ENCODE measurements at regions not wholly inside any gene's neighbourhood (a gene's known extent, or its start where the extent isn't known, plus 50 kb on each side); places are given as distances from the start of the nearest gene placed in this dataset.

- Histone ChIP-seq H3K9me3 (ENCODE audit: control insufficient read depth, insufficient read depth, low read length) (no peaks in the 10 kb centered on the region), H4K20me1 (ENCODE audit: control insufficient read depth, insufficient read depth, low read depth, low read length) (no peaks in the 10 kb centered on the region), H3K4me3 (ENCODE audit: low read length) (no peak overlapping the region), H3K79me2 (ENCODE audit: control insufficient read depth, low read length) (no peaks in the 10 kb centered on the region), H3F3A (ENCODE audit: control insufficient read depth, insufficient read depth) (no peaks in the 10 kb centered on the region), H3K9me2 (replicated peaks; ENCODE audit: control insufficient read depth, low read length) (no peaks in the 10 kb centered on the region), H3K27ac (ENCODE audit: low read depth, low read length) (no peak overlapping the region), H3K4me2 (ENCODE audit: low read length) (no peak overlapping the region), H3K4me1 (ENCODE audit: control insufficient read depth, low read length) (no peaks in the 10 kb centered on the region), H3K36me3 (ENCODE audit: control insufficient read depth, low read length) (no peaks in the 10 kb centered on the region), H3K27me3 (ENCODE audit: control insufficient read depth, low read length) (no peaks in the 10 kb centered on the region)
- TF ChIP-seq EZH2phosphoT487 (IDR thresholded peaks at IDR 0.05; ENCODE audit: borderline replicate concordance, low read length) (no peak), CTCF (IDR thresholded peaks at IDR 0.05; ENCODE audit: low read depth, low read length, poor library complexity, severe bottlenecking) (no peak)
Observed at GRCh38 chr2:105494683-105495425, 96.0 kb upstream of the FHL2 start.

GRCh38 chr2:105490956-105491355 is 92.1 kb upstream of the FHL2 start:
- Histone ChIP-seq H3K4me3 (ENCODE audit: low read length) (no peak overlapping the region), H3F3A (ENCODE audit: control insufficient read depth, insufficient read depth) (no peaks in the 10 kb centered on the region), H3K79me2 (ENCODE audit: control insufficient read depth, low read length) (no peaks in the 10 kb centered on the region), H3K27me3 (ENCODE audit: control insufficient read depth, low read length) (no peaks in the 10 kb centered on the region), H3K9me3 (ENCODE audit: control insufficient read depth, insufficient read depth, low read length) (no peaks in the 10 kb centered on the region), H4K20me1 (ENCODE audit: control insufficient read depth, insufficient read depth, low read depth, low read length) (no peaks in the 10 kb centered on the region), H3K9me2 (replicated peaks; ENCODE audit: control insufficient read depth, low read length) (no peaks in the 10 kb centered on the region), H3K4me1 (ENCODE audit: control insufficient read depth, low read length) (no peaks in the 10 kb centered on the region), H3K4me2 (ENCODE audit: low read length) (no peak overlapping the region), H3K36me3 (ENCODE audit: control insufficient read depth, low read length) (no peaks in the 10 kb centered on the region), H3K27ac (ENCODE audit: low read depth, low read length) (no peak overlapping the region)
- TF ChIP-seq EZH2phosphoT487 (IDR thresholded peaks at IDR 0.05; ENCODE audit: borderline replicate concordance, low read length) = no peak
- no peak for TF ChIP-seq CTCF (IDR thresholded peaks at IDR 0.05; ENCODE audit: low read depth, low read length, poor library complexity, severe bottlenecking)

- no peak overlapping the region for H3K27ac ChIP-seq (ENCODE audit: low read depth, low read length)
- no peaks in the 10 kb centered on the region for H3F3A ChIP-seq (ENCODE audit: control insufficient read depth, insufficient read depth)
- H4K20me1 ChIP-seq (ENCODE audit: control insufficient read depth, insufficient read depth, low read depth, low read length) = no peaks in the 10 kb centered on the region
- H3K79me2 ChIP-seq (ENCODE audit: control insufficient read depth, low read length) = no peaks in the 10 kb centered on the region
- H3K9me2 ChIP-seq (replicated peaks; ENCODE audit: control insufficient read depth, low read length) = no peaks in the 10 kb centered on the region
- no peaks in the 10 kb centered on the region for H3K9me3 ChIP-seq (ENCODE audit: control insufficient read depth, insufficient read depth, low read length)
- no peaks in the 10 kb centered on the region for H3K36me3 ChIP-seq (ENCODE audit: control insufficient read depth, low read length)
- no peak overlapping the region for H3K4me2 ChIP-seq (ENCODE audit: low read length)
- TF ChIP-seq CTCF (IDR thresholded peaks at IDR 0.05; ENCODE audit: low read depth, low read length, poor library complexity, severe bottlenecking) (no peak), EZH2phosphoT487 (IDR thresholded peaks at IDR 0.05; ENCODE audit: borderline replicate concordance, low read length) (no peak)
- H3K4me3 ChIP-seq (ENCODE audit: low read length) = no peak overlapping the region
- H3K27me3 ChIP-seq (ENCODE audit: control insufficient read depth, low read length) = no peaks in the 10 kb centered on the region
- H3K4me1 ChIP-seq (ENCODE audit: control insufficient read depth, low read length) = no peaks in the 10 kb centered on the region
Observed at GRCh38 chr2:105490204-105490603, 91.4 kb upstream of the FHL2 start.

All from DOHH2 (cell line).